Transverse colon (tissue), 3 donors: ENCODE measurements at regions not wholly inside any gene's neighbourhood (a gene's known extent, or its start where the extent isn't known, plus 50 kb on each side); places are given as distances from the start of the nearest gene placed in this dataset.

Experiments used
- CTCF ChIP-seq, 5 experiments: fragments of 200-600 bp in 3 of 5; fragments of 450-650 bp in 2 of 5; sonication (generic) in 3 of 5; IDR thresholded peaks; 1 replicate in 2 of 5; 2 replicates in 3 of 5; pipeline ENCODE4 v1.5.1; 2016 to 2017; ENCODE audit warnings: antibody characterized with exemption in 5 of 5, inconsistent platforms in 3 of 5, mild to moderate bottlenecking in 2 of 5, moderate library complexity in 1 of 5
- EP300 ChIP-seq: sonication (generic); formaldehyde crosslinking; IDR thresholded peaks from one replicate; pipeline ENCODE4 v1.6.1; 2017; ENCODE audit warnings: antibody characterized with exemption, low read depth
- POLR2A ChIP-seq: fragments of 450-650 bp; IDR thresholded peaks from one replicate; pipeline ENCODE4 v1.6.1; 2016; ENCODE audit warnings: antibody characterized with exemption, mild to moderate bottlenecking, moderate library complexity

GRCh38 chr5:72746736-72747135, 69.7 kb upstream of the TNPO1 start:
- TF ChIP-seq CTCF (IDR thresholded peaks at IDR 0.05) (no peak), POLR2A (no peak), EP300 (no peak)
